ENCODE measurements at regions not wholly inside any gene's neighbourhood (a gene's known extent, or its start where the extent isn't known, plus 50 kb on each side); places are given as distances from the start of the nearest gene placed in this dataset.

- ATAC-seq (no peak), DNase-seq (ENCODE audit: extremely low read depth in 1 of 4, low spot score in 3 of 4) (no peak), FAIRE-seq (no peak)
- POLR2A ChIA-PET = no interaction called here
- no peak overlapping the region for H3K9ac ChIP-seq (ENCODE audit: insufficient read depth in 1 of 2, low read depth in 2 of 2, low read length in 2 of 2)
- BruUV-seq (replicated peaks) = no TSS peak
- no peaks in the 10 kb centered on the region for H3K36me3 ChIP-seq (ENCODE audit: control insufficient read depth, insufficient read depth, low read length)
- H3K4me2 ChIP-seq (ENCODE audit: insufficient read depth, low read length) = no peak overlapping the region
- in situ Hi-C loops (cut with MboI) (no loop called here), intact Hi-C loops (cut with micrococcal nuclease) (no loop called here)
- no peaks in the 10 kb centered on the region for H3K27me3 ChIP-seq (ENCODE audit: control insufficient read depth in 2 of 2, insufficient read depth in 2 of 2, low read length in 2 of 2)
- H3K9me1 ChIP-seq (ENCODE audit: control insufficient read depth, insufficient read depth, low read length) = no peaks in the 10 kb centered on the region
- TF ChIP-seq ZBTB34 (CRISPR knock-in tag; IDR thresholded peaks at IDR 0.05) (no peak), RBM25 (IDR thresholded peaks at IDR 0.05; ENCODE audit: low read depth, low read length, severe bottlenecking) (peak; percentile 72), SMARCA5 (IDR thresholded peaks at IDR 0.05) (no peak), KDM1A (IDR thresholded peaks at IDR 0.05) (0 out of 4 replicates have a peak, but pooled peaks of 1 of the 2 experiments have one; percentile 7), RCOR1 (IDR thresholded peaks at IDR 0.05; ENCODE audit: borderline replicate concordance in 1 of 2, low read depth in 2 of 2, low read length in 2 of 2) (peak in 1 of 2 experiments; percentile 50; a peak in 1 of 4 replicates), HNRNPK (IDR thresholded peaks at IDR 0.05; ENCODE audit: low read depth, low read length, poor library complexity, severe bottlenecking) (no peak), PHB2 (IDR thresholded peaks at IDR 0.05; ENCODE audit: low read depth) (no peak), PCBP1 (IDR thresholded peaks at IDR 0.05; ENCODE audit: low read depth, low read length, poor library complexity, severe bottlenecking) (no peak), BCOR (IDR thresholded peaks at IDR 0.05) (peak; percentile 49; the same call in 1 of the 2 replicates), BACH1 (tag; IDR thresholded peaks at IDR 0.05) (no peak), TAF15 (IDR thresholded peaks at IDR 0.05; ENCODE audit: low read depth, low read length) (no peak)
- H4K20me1 ChIP-seq (replicated peaks; ENCODE audit: control insufficient read depth, insufficient read depth, low read length) = no peaks in the 10 kb centered on the region
- no peaks in the 10 kb centered on the region for H3K79me2 ChIP-seq (ENCODE audit: control insufficient read depth, insufficient read depth, low read length)
- H3K27ac ChIP-seq (ENCODE audit: extremely low read depth, low read depth, low read length) = no peak overlapping the region
- 36% methylated on average over 11 of the region's 19 CpGs for whole genome bisulfite sequencing (ENCODE audit: insufficient coverage, low coverage, missing lambda C conversion rate)
- no peaks in the 10 kb centered on the region; a peak in 2 of 5 replicates for H3K4me1 ChIP-seq (replicated peaks in 1 of 2; ENCODE audit: control insufficient read depth in 2 of 2, insufficient read depth in 2 of 2, low read length in 2 of 2)
- no peak overlapping the region for H2AFZ ChIP-seq (ENCODE audit: low read depth, low read length)
- H3K4me3 ChIP-seq = no peak overlapping the region
- H3K9me3 ChIP-seq (replicated peaks; ENCODE audit: control insufficient read depth, insufficient read depth, low read depth, low read length) = no peaks in the 10 kb centered on the region
- CTCF ChIA-PET (ENCODE audit: low intra/inter-chr PET ratio) = no interaction called here
These were observed 68.3 kb downstream of the IGLL1 start for GRCh38 chr22:23511627-23512347.

All from K562 (cell line).